ENCODE measurements at regions not wholly inside any gene's neighbourhood (a gene's known extent, or its start where the extent isn't known, plus 50 kb on each side); places are given as distances from the start of the nearest gene placed in this dataset.

GRCh38 chr4:126591583-126591982 lies 1041.2 kb upstream of the INTU start:
- no peak for TF ChIP-seq TAF1 (conservative IDR thresholded peaks at IDR 0.05)
- TF ChIP-seq, protein P1, sequence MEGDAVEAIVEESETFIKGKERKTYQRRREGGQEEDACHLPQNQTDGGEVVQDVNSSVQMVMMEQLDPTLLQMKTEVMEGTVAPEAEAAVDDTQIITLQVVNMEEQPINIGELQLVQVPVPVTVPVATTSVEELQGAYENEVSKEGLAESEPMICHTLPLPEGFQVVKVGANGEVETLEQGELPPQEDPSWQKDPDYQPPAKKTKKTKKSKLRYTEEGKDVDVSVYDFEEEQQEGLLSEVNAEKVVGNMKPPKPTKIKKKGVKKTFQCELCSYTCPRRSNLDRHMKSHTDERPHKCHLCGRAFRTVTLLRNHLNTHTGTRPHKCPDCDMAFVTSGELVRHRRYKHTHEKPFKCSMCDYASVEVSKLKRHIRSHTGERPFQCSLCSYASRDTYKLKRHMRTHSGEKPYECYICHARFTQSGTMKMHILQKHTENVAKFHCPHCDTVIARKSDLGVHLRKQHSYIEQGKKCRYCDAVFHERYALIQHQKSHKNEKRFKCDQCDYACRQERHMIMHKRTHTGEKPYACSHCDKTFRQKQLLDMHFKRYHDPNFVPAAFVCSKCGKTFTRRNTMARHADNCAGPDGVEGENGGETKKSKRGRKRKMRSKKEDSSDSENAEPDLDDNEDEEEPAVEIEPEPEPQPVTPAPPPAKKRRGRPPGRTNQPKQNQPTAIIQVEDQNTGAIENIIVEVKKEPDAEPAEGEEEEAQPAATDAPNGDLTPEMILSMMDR (IDR thresholded peaks at IDR 0.05; ENCODE audit: low read depth, low read length, missing input control) = no peak
- TF ChIP-seq YY1 (IDR thresholded peaks at IDR 0.05) = no peak
- no peak for TF ChIP-seq MAX (IDR thresholded peaks at IDR 0.05)
- TF ChIP-seq RAD21 (IDR thresholded peaks at IDR 0.05) = no peak
- no peak for TF ChIP-seq JUND (IDR thresholded peaks at IDR 0.05)
- TF ChIP-seq SP1 (IDR thresholded peaks at IDR 0.05) = no peak
- TF ChIP-seq REST (IDR thresholded peaks at IDR 0.05) = no peak
- no peak for TF ChIP-seq FOXA1 (IDR thresholded peaks at IDR 0.05)
- no peak for TF ChIP-seq GABPA (IDR thresholded peaks at IDR 0.05 in 1 of 2, conservative IDR thresholded peaks at IDR 0.05 in 1 of 2)
- no peak for TF ChIP-seq EGR1 (IDR thresholded peaks at IDR 0.05; ENCODE audit: low read depth in 2 of 2)
